ENCODE measurements at regions not wholly inside any gene's neighbourhood (a gene's known extent, or its start where the extent isn't known, plus 50 kb on each side); places are given as distances from the start of the nearest gene placed in this dataset.
"Not testable (repeated sequence)": the region's sequence is repeated elsewhere in the genome, so short reads cannot be mapped to it uniquely, and the experiment has no call there.

- TF ChIP-seq, protein P1, sequence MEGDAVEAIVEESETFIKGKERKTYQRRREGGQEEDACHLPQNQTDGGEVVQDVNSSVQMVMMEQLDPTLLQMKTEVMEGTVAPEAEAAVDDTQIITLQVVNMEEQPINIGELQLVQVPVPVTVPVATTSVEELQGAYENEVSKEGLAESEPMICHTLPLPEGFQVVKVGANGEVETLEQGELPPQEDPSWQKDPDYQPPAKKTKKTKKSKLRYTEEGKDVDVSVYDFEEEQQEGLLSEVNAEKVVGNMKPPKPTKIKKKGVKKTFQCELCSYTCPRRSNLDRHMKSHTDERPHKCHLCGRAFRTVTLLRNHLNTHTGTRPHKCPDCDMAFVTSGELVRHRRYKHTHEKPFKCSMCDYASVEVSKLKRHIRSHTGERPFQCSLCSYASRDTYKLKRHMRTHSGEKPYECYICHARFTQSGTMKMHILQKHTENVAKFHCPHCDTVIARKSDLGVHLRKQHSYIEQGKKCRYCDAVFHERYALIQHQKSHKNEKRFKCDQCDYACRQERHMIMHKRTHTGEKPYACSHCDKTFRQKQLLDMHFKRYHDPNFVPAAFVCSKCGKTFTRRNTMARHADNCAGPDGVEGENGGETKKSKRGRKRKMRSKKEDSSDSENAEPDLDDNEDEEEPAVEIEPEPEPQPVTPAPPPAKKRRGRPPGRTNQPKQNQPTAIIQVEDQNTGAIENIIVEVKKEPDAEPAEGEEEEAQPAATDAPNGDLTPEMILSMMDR (IDR thresholded peaks at IDR 0.05; ENCODE audit: control insufficient read depth, insufficient read depth, low read depth, low read length, missing control alignments): no peak
- H3K4me3 ChIP-seq (ENCODE audit: control insufficient read depth, low read depth, low read length): no peak overlapping the region
- DNase-seq (ENCODE audit: low read depth): no peak
Observed at GRCh38 chr7:68839014-68839413, 759.3 kb upstream of the AUTS2 start.

DNA sequence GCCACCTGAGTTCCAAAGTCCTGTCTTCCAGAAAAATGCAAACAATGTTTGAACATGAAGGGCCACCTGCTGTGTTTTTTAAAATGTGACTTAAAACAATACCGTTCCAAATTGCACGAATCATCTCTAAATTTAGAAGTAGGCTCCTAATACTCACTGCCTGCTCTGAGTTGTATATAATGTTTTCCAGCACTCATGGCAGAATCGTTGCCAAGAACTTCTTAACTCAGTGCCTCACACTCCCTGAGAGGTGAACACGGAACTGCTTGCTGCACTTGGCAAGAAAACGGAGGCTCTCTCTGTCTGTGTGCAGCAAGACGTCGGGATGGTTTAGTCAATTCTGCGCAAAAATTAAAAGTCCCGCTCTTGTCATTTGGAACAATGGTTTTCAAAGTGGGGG lies 757.3 kb upstream of the AUTS2 start:
- no peak overlapping the region for H3K4me3 ChIP-seq (ENCODE audit: control insufficient read depth, low read depth, low read length)
- TF ChIP-seq, protein P1 (IDR thresholded peaks at IDR 0.05; ENCODE audit: control insufficient read depth, insufficient read depth, low read depth, low read length, missing control alignments): no peak
- no peak for DNase-seq (ENCODE audit: low read depth)

DNA sequence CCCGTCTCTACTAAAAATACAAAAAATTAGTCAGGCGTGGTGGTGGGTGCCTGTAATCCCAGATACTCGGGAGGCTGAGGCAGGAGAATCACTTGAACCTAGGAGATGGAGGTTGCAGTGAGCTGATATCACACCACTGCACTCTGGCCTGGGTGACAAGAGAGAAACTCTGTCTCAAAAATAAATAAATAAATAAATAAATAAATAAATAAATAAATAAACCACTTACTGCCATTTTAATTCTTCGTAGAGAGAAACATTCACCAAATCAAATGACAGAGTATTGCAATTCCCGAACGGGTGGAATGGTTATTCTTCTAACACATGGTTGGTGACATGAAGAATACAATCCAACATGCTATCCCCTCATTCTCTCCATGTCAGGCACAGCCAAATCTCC lies 754.3 kb upstream of the AUTS2 start:
- DNase-seq (ENCODE audit: low read depth); H3K4me3 ChIP-seq (ENCODE audit: control insufficient read depth, low read depth, low read length): not testable (repeated sequence)

DNA sequence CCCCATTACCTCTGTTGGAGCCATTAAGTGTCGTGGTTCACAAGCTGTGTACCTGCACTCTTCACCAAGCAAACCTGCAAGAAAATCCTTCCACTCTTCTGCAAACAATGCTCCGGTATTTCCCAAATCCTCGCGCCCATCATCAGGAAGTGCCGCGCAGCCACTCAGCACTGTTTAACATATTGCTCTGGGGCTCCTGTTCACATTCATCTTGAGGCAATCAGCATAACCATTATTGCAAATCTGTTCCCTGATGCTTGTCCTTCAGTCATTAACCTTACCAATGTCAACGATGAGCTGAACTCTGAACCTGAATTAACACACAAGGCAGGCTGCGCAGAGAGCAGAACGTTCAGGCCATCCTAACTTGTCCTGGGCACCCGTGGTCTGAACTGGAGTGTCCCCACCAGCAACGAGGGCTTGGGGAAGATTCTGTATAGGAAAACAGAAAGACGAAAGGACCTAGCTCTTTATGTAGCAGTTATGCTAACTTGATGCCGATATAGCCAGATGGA lies 751.4 kb upstream of the AUTS2 start:
- TF ChIP-seq, protein P1 (IDR thresholded peaks at IDR 0.05; ENCODE audit: control insufficient read depth, insufficient read depth, low read depth, low read length, missing control alignments): no peak
- no peak for DNase-seq (ENCODE audit: low read depth)
- no peak overlapping the region for H3K4me3 ChIP-seq (ENCODE audit: control insufficient read depth, low read depth, low read length)

DNA sequence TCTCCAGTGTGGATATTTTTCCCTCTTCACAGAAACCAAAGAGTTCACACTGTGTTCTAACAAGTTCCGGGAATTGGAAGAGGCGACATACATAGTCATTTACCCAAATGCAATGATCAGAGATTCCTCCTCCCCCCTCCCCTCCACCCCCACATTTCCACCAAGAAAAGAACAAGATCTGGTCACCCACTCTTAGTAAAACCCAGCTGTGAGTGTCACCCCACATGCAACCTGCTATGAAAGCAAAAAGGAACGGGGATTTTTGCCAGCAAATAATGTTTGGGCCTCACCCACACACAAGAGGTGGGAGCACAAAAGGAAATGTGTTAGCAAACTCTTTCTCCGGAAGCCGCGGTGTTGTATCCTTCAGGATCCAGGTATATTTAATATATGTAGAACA lies 745.0 kb upstream of the AUTS2 start:
- DNase-seq (ENCODE audit: low read depth): no peak
- TF ChIP-seq, protein P1 (IDR thresholded peaks at IDR 0.05; ENCODE audit: control insufficient read depth, insufficient read depth, low read depth, low read length, missing control alignments): no peak

GRCh38 chr7:68857571-68857970 lies 740.7 kb upstream of the AUTS2 start:
- H3K4me3 ChIP-seq (ENCODE audit: control insufficient read depth, low read depth, low read length): no peak overlapping the region
- no peak for DNase-seq (ENCODE audit: low read depth)
- TF ChIP-seq, protein P1 (IDR thresholded peaks at IDR 0.05; ENCODE audit: control insufficient read depth, insufficient read depth, low read depth, low read length, missing control alignments): no peak

More for the DNA sequence above, 745.0 kb upstream of the AUTS2 start:
- no peak overlapping the region for H3K4me3 ChIP-seq (ENCODE audit: control insufficient read depth, low read depth, low read length)

DNA sequence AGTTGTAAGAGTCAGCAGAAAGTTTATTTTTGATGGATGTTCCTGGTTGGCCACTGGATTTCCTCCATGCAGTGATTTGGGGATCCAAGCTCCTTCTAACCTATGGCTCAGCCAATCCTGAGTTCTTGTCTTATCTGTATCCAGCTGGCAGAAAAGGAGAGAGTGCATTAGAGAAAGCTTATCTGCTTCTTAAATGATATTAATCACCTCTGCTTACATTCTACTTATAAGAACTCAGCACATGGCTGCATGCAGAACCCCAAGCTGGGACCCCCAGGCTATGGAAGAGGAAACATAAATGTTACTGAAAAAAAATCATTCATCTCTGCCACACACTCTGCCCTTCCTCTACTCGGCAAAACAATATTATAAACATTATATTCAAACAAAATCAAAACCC lies 739.8 kb upstream of the AUTS2 start:
- TF ChIP-seq, protein P1 (IDR thresholded peaks at IDR 0.05; ENCODE audit: control insufficient read depth, insufficient read depth, low read depth, low read length, missing control alignments): no peak
- H3K4me3 ChIP-seq (ENCODE audit: control insufficient read depth, low read depth, low read length): no peak overlapping the region
- no peak for DNase-seq (ENCODE audit: low read depth)
